Brain microvascular endothelial cell (primary cell): ENCODE measurements at regions not wholly inside any gene's neighbourhood (a gene's known extent, or its start where the extent isn't known, plus 50 kb on each side); places are given as distances from the start of the nearest gene placed in this dataset.

ENCODE experiments used
- DNase-seq: peaks from one replicate; pipeline ENCODE4 v3.0.0-alpha.2; 2020
- H3K27ac ChIP-seq: fragments of 250-450 bp; sonication (Bioruptor Pico); 2 replicates; pipeline ENCODE4 v1.5.1; 2020; ENCODE audit warnings: mild to moderate bottlenecking, moderate library complexity
- H3K27me3 ChIP-seq: fragments of 250-450 bp; sonication (Bioruptor Pico); replicated peaks from 2 replicates; pipeline ENCODE4 v1.5.1; 2020; ENCODE audit warnings: mild to moderate bottlenecking
- H3K36me3 ChIP-seq: fragments of 250-450 bp; sonication (Bioruptor Pico); replicated peaks from 2 replicates; pipeline ENCODE4 v1.5.1; 2020; ENCODE audit warnings: mild to moderate bottlenecking
- H3K4me3 ChIP-seq: 2 replicates; pipeline ENCODE4 v1.5.1; 2011; ENCODE audit warnings: low read depth, mild to moderate bottlenecking, control low read depth, low read length, moderate library complexity
- in situ Hi-C: cut with HindIII; loops from 2 replicates; pipeline ENCODE4 v1.10.0; 2017; ENCODE audit warnings: low sequenced_read_pairs, low pct_ligation_motif_present
- TF ChIP-seq, protein P1 (sequence below): IDR thresholded peaks from 2 replicates; pipeline ENCODE4 v1.5.1; 2011; ENCODE audit warnings: low read depth, mild to moderate bottlenecking, moderate library complexity, low read length, control low read depth, inconsistent platforms; ENCODE audit errors: missing control alignments

GRCh38 chr7:42381161-42381560 lies 144.2 kb upstream of the GLI3 start:
- TF ChIP-seq, protein P1, sequence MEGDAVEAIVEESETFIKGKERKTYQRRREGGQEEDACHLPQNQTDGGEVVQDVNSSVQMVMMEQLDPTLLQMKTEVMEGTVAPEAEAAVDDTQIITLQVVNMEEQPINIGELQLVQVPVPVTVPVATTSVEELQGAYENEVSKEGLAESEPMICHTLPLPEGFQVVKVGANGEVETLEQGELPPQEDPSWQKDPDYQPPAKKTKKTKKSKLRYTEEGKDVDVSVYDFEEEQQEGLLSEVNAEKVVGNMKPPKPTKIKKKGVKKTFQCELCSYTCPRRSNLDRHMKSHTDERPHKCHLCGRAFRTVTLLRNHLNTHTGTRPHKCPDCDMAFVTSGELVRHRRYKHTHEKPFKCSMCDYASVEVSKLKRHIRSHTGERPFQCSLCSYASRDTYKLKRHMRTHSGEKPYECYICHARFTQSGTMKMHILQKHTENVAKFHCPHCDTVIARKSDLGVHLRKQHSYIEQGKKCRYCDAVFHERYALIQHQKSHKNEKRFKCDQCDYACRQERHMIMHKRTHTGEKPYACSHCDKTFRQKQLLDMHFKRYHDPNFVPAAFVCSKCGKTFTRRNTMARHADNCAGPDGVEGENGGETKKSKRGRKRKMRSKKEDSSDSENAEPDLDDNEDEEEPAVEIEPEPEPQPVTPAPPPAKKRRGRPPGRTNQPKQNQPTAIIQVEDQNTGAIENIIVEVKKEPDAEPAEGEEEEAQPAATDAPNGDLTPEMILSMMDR = no peak
- no peak for DNase-seq
- in situ Hi-C loops = no loop called here
- Histone ChIP-seq H3K36me3 (no peaks in the 10 kb centered on the region), H3K27me3 (no peaks in the 10 kb centered on the region), H3K27ac (no peak overlapping the region), H3K4me3 (no peak overlapping the region)

DNA sequence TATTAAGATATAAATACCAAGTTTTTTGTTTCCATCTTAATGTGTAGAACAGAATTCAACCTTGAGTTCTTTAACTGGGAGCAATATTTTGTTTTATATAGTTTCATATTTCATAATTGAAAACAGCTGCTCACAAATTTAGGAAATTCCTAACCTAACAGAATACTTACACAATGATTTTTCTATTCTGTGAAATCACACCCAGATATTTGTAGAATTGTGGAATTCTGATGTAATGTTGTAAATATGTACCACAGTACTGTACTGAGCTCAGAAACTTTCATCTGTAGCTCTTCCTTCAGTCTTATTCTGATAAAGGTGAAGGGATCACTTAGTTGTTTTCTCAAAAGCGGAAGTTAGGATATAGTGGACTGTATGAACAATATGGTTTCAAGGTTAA lies 143.4 kb upstream of the GLI3 start:
- Histone ChIP-seq H3K27me3 (no peaks in the 10 kb centered on the region), H3K27ac (no peak overlapping the region), H3K4me3 (no peak overlapping the region), H3K36me3 (no peaks in the 10 kb centered on the region)
- no peak for DNase-seq
- TF ChIP-seq, protein P1 = no peak
- in situ Hi-C loops = no loop called here

DNA sequence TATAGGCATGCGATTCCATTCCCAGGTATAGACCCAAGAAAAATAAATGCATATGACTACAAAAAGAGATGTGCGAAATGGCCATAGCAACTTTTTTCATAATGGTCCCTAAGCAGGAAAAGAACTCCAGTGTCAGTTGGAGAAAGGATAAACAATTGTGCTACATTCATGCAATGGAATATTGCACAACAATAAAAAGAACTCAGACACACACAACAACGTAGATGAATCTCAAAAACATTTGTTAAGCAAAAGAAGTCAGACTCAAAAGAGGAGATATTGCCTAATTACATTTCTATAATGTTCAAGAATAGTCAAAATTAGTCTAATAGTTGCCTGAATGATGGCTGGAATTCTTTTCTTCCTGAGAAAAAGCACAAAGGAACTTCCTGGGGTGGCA lies 141.1 kb upstream of the GLI3 start:
- DNase-seq = no peak
- in situ Hi-C loops = no loop called here
- H3K27ac ChIP-seq = no peak overlapping the region
- no peak overlapping the region for H3K4me3 ChIP-seq
- TF ChIP-seq, protein P1 = no peak
- H3K36me3 ChIP-seq = no peaks in the 10 kb centered on the region
- no peaks in the 10 kb centered on the region for H3K27me3 ChIP-seq

DNA sequence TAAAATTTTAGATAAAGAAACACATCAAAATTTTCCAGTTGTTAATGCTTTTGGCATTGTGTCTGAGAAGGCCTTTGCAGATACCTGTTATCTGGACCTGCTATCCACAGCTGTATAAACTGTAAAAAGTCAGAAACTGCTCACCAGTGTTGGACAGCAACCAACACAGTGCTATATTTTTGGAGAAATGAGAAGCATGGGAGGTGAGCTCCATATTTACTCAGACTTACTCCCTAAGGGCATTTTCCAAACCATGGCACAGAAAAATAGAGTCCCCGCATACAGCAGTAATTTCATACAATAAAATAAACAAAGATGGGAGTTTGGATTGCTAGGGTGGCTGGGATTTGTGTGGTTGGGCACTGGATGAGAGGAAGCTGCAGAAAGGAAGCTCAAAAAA lies 136.3 kb upstream of the GLI3 start:
- H3K4me3 ChIP-seq = no peak overlapping the region

DNA sequence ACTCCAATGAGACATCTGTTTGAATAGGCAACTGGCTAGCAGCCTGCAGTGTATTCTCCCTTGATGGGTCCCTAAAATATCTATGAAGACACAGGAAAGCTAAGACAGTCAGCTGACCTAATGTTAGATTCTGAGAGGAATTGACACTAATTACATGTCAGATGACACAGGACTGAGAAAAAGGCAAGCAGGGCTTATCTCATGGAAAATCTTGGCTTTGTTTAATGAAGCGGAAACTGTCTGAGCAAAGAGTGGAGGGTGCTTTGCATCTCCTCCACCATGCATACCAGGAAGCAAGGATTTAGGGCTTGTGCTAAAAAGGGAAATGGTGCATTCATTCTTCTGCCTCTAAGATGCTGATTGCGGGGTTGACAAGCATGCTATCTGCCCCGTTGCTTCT lies 135.5 kb upstream of the GLI3 start:
- in situ Hi-C loops = no loop called here
- TF ChIP-seq, protein P1 = no peak

More for the DNA sequence above, 136.3 kb upstream of the GLI3 start:
- in situ Hi-C loops = no loop called here
- Histone ChIP-seq H3K27me3 (no peaks in the 10 kb centered on the region), H3K36me3 (no peaks in the 10 kb centered on the region), H3K27ac (no peak overlapping the region)
- DNase-seq = no peak
- TF ChIP-seq, protein P1 = no peak

DNA sequence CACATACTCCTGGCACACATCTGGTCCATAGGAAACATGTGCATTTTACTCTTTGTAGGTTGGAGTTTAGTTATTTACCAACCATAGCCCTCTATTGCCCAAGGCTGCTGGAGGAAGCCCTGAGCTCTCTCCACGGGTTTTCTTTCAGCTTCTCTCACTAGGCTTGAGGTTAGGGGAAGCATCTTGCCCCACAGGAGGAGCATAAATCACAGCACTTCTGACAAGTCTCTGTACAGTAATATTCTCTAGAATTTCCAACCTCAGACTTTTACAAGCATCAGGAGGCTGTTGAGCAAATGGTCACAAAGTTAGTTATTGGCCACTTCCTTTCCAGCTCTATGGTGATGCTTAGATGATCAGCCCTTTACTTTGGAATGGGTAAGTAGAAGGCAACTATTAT lies 122.9 kb upstream of the GLI3 start:
- Histone ChIP-seq H3K27ac (no peak overlapping the region), H3K4me3 (no peak overlapping the region), H3K36me3 (no peaks in the 10 kb centered on the region), H3K27me3 (no peaks in the 10 kb centered on the region)
- TF ChIP-seq, protein P1 = no peak
- in situ Hi-C loops = no loop called here
- DNase-seq = no peak

More for the DNA sequence above, 135.5 kb upstream of the GLI3 start:
- H3K27me3 ChIP-seq = no peaks in the 10 kb centered on the region
- DNase-seq = no peak
- no peak overlapping the region for H3K4me3 ChIP-seq
- H3K27ac ChIP-seq = no peak overlapping the region
- no peaks in the 10 kb centered on the region for H3K36me3 ChIP-seq
